Fibroblast of villous mesenchyme (primary cell): ENCODE measurements at regions not wholly inside any gene's neighbourhood (a gene's known extent, or its start where the extent isn't known, plus 50 kb on each side); places are given as distances from the start of the nearest gene placed in this dataset.

Experiments
- DNase-seq: peaks from one replicate; pipeline ENCODE4 v3.0.0-alpha.2; 2010; ENCODE audit warnings: low read depth
- H3K4me3 ChIP-seq: 2 replicates; pipeline ENCODE4 v1.5.1; 2011; ENCODE audit warnings: low read depth, mild to moderate bottlenecking, low read length
- CTCF ChIP-seq: IDR thresholded peaks from 2 replicates; pipeline ENCODE4 v1.5.1; 2012; ENCODE audit warnings: low read depth, mild to moderate bottlenecking, low read length; ENCODE audit not compliant: insufficient read depth

DNA sequence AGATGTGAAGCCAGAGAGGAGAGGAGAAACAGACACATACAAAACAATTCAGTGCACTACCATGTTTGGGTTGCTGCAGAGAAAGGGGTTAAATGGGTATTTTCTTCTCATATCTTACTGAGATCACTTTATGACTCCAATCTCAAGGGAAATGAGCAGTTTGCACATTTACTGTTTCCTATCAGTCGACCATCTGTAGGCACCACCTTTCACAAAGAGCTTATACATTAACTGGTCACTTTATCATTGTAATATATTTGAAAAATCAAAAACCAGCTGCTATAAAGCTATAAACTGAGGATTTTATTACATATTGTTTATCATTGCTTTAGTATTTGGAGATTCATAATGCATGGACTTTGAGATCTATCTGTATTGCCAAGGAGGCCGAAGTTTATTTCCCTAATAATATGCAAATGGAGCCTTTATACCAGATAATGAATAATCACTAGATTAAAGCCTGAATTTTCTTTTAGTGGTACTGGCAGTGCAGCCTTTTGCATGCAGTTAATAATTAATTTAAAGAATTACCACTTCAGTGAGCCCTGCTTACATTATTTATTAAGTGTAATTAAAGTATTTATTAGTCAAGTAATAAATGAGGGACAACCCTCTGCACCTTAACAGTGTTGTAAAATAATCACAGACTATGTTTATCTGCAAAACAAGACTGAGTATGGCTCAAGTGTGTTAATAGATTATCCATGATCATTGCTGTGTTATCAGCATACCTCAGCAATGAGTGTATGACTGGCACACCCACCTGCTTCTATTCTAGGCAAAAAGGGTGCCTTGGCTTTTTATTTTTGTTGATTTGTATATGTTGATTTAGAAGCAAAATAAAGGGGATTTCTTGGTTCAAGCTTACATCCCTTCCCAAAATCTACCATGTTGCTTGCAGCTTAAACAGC is 167.7 kb upstream of the SLC14A2 start:
- no peak overlapping the region for H3K4me3 ChIP-seq
- TF ChIP-seq CTCF: no peak
- DNase-seq: no peak

- H3K4me3 ChIP-seq: no peak overlapping the region
- no peak for DNase-seq
- no peak for TF ChIP-seq CTCF
These were observed 166.4 kb upstream of the SLC14A2 start for GRCh38 chr18:45448871-45449270.

DNA sequence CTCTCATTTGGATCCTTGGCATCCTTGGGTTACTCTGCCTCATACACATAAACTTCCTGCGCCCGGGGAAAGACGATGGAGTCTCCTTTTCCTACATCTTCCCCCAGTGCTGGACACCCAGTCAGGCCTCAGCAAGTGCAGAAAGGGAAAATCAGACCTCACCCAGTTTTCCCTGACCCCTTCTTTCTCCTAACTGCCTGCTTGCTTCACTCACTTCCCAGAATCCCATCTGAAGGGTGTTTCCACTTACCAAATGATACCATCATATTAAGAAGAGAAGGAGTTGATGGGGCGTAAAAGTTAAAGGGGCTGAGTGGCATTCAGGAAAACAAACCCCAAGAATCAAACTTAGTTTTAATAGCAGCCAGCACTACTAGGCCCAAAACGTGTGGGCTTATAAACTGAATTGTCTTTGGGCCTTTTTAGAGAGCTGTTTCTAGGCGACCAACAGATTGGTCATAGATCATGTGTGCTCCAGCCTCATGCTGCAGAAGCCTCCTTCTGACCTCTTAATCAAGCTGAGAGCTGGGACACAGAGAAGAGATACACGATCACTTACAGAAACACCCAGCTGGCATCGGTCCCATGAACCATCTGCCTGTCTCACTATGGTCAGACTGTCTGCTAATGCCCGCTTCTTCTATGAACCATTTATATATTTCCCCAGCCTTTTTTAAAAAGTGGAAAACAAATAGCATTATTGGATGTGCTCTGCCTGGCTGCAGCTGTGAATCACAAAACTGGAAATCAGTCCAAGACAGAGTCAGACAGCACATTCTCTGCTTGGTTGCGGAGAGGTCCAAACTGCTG is 165.7 kb upstream of the SLC14A2 start:
- peak; percentile 10 for DNase-seq
- H3K4me3 ChIP-seq: no peak overlapping the region
- no peak for TF ChIP-seq CTCF

DNA sequence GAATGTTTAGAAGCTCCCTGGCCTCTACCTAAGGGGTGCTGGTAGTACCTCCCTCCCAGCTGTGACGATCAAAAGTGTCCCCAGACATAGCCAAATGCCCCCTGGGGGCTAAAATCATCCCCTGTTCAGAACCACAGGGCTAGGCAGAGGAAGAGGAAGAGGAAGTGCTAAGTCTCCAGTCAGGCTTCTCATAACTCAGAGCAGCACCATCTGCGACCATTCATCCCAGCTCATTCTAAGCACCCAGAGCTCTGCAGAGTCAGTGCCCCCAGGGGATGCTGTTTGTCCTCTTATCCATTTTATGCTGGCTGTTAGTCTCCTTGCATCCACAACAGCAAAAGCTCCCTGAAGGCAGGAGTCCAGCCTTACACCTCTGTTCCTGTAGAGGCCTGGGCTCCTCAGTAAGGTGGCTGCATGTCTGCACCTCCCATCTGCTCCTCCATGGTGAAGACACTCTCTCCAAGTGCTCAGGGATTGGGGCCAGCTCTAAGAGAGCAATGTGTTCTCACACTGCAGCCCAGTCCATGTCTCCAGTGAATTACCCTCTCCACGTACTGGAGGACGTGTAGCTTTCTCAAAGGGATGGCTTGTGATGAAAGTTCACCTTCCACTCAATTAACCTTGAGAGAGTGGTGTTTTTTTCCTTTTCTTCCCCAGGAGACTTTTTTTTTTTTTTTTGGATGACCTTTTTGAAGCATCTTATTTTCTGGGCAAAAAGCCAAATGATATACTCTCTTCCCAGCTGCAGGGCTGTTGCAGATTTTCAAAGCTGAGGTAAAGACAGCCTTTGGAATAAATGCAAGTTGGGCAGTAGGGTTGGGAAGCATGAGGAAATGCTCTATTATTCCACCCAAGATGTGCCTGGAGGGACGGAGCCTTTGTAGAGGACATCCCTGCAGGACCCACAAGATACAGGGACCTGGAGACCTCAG is 158.9 kb upstream of the SLC14A2 start:
- TF ChIP-seq CTCF: no peak
- DNase-seq: no peak
- H3K4me3 ChIP-seq: no peak overlapping the region

- no peak overlapping the region for H3K4me3 ChIP-seq
- no peak for DNase-seq
- TF ChIP-seq CTCF: no peak
These were observed 157.2 kb upstream of the SLC14A2 start for GRCh38 chr18:45458033-45458432.

- no peak for TF ChIP-seq CTCF
- no peak for DNase-seq
- H3K4me3 ChIP-seq: no peak overlapping the region
These were observed 153.1 kb upstream of the SLC14A2 start for GRCh38 chr18:45462179-45462578.
